ENCODE measurements at regions not wholly inside any gene's neighbourhood (a gene's known extent, or its start where the extent isn't known, plus 50 kb on each side); places are given as distances from the start of the nearest gene placed in this dataset.
"Not testable (repeated sequence)": the region's sequence is repeated elsewhere in the genome, so short reads cannot be mapped to it uniquely, and the experiment has no call there.

GRCh38 chr5:10069637-10070313 lies 179.9 kb downstream of the ATPSCKMT start:
- no peak for DNase-seq

GRCh38 chr5:10065428-10066000 lies 184.2 kb downstream of the ATPSCKMT start:
- DNase-seq: no peak

DNA sequence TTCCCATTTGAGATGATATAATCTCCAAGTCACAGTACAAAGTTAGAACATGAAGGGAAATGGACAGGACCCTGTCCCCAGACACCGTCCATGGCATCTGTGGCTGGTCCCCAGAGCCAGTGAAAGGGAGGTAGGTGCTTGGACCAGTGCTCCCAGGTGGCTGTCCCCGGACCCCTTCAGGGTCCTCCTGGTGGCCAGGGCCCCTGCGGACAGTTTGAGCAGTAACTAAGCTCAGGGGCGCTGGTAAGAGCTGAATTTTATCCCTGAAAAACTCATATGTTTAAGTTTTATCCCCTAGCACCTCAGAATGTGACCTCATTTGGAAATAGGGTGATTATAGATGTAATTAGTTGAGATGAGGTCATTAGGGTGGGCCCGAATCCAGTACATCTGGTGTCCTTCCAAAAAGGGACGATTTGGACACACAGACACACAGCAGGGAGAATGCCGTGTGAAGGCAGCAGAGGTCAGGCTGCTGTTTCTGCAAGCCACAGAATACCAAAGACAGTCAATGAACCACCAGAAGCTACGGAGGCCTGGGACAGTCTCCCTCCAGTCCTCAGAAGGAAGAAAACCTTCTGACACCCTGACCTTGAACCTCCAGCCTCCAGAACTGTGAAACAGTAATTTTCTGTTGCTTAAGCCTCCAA lies 185.0 kb downstream of the ATPSCKMT start:
- DNase-seq: no peak

DNA sequence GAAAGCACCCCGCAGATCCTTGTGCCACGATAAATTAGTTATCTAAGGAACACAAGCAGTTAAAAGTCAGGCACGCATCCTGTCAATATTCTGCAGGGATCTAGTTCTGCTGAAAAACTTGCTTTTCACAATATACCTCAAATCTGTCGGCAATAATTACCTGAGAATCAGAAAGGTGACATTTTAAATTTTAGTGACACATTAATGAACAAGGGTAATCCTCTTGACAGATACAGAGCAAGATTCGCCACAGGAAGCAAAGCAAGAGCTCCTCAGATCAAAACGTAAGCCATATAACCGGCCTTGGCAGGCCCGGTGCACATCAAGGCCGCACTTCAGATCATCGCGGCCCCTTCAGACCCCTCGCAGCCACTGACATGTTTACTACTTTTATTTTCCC lies 185.7 kb downstream of the ATPSCKMT start:
- DNase-seq: no peak

DNA sequence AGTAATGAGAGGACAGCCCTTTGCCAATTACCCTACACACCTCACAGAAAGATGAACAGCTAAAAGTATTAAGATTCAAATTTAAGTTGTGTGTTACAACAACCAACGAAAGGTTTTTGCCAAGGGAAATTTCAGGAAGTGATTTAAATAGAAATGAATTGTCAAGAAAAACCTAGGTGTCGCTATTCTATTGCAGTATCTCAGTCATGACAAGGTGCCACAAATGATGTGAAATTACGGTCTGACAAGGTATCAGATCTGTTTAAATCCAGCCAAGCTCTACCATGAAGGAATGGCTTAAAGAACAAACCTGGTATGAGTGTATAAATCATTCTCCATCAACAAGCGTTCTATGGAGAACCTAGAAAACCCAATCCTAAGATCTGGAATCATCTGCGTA lies 189.7 kb downstream of the ATPSCKMT start:
- DNase-seq: no peak

- DNase-seq: no peak
Observed at GRCh38 chr5:10059556-10059955, 190.1 kb downstream of the ATPSCKMT start.

DNA sequence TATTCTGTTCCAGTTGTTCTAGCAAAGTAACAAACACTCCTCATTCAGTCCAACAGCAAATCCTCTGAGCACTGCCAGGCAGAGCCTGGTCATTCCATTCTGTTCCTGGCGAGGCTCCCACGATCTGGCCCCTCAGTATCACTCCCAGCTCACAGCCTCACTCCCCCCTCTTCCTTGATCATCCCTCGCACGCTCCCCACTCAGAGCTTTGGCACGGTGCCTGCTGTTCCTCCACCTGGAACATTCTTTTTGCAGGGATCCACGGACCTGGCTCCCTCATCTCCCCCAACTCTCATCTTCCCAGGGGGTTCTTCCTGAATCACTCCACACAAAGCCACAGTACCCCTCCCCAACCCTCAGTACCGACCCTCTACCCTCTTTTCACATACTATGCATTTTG lies 192.3 kb downstream of the ATPSCKMT start:
- DNase-seq: no peak

DNA sequence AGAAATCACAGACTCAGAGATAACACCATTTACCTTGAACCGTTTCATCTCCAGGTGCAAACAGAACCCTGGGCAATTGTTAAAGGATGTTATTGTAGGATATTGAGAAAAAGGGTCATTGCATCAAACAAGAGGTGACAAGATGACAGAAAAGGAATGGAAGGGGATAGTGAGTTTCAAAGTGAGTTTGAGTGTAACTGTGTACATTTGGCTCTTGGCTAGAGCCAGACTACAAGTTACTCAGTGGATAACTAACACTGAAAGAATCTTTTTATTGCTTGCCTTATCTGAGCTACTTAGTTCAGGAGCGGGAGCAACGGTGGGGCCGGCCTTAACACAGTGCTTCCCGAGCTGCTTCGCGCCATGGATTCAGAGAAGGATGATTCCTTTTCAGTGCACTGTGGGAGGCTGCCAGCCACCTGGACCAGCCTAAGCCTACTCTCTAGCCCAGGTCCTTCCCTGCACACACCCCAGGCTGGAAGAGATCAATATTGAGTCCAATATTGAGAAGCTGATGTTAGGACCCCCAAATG lies 193.4 kb downstream of the ATPSCKMT start:
- no peak for DNase-seq

GRCh38 chr5:10049858-10050455 lies 199.7 kb downstream of the ATPSCKMT start:
- DNase-seq: no peak

DNA sequence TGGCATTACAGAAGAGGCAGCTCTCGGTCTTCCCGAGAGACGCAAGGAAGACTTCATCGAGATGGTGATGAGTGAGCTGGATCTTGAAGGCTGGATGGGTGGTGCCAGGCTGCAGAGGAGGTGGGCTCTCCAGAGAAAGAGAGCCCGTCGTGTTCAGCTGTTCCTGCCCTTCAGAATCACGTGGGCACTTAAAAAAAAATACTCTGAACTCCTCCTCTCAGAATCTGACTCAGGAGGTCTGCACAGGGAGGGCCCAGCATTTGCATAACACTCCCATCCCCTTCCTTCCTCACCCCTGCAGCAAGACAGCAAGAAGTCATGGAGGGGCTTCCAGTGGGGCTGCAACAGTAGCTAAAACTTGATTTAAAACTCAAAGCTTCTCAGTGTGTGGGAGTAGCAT lies 203.0 kb downstream of the ATPSCKMT start:
- no peak for DNase-seq

- DNase-seq: no peak
Observed at GRCh38 chr5:10045376-10045775, 204.3 kb downstream of the ATPSCKMT start.

GRCh38 chr5:10036136-10036815 lies 213.4 kb downstream of the ATPSCKMT start:
- DNase-seq: no peak

DNA sequence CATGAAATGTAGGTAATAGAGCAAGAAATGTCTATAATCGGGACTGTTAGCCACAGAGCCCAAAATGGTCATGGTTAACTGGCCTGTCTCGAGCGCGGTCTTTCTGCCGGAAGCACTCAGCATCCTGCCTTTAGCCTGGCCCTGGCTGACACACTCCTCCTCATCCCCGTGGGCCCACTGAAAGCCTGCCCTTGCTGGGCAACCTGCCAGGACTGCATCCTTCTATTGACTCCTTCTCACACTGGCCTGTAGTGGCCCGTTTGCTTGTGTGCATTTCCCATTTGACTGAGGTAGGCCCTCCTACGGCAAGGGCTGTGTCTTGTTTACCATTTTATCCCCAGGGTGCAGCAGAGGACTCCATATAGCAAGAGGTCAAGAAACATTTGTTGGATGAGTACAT lies 215.7 kb downstream of the ATPSCKMT start:
- peak; percentile 68 for DNase-seq

GRCh38 chr5:10031817-10032216 lies 217.9 kb downstream of the ATPSCKMT start:
- DNase-seq: no peak

- DNase-seq: no peak
Observed at GRCh38 chr5:10030219-10030831, 219.4 kb downstream of the ATPSCKMT start.

- DNase-seq: no peak
Observed at GRCh38 chr5:10023494-10023893, 226.2 kb downstream of the ATPSCKMT start.

DNA sequence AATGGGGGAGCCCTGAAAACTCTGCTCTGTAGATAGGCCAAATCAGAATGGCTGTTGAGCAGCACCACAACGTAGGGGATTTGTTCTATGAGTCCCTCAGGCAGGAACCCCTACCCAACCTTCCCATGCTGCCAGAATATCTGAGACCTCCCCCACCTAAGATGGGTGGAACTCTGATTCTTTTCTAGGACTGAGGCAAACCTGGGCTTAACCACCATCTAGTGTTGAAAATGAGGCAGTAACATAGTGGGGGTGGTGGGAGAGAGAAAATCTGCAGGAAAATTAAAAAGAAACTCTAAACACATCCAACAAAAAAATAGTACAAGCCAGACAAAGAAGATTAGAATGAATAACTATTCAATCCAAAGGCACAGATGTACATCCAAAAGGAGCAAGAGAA lies 228.4 kb downstream of the ATPSCKMT start:
- no peak for DNase-seq

DNA sequence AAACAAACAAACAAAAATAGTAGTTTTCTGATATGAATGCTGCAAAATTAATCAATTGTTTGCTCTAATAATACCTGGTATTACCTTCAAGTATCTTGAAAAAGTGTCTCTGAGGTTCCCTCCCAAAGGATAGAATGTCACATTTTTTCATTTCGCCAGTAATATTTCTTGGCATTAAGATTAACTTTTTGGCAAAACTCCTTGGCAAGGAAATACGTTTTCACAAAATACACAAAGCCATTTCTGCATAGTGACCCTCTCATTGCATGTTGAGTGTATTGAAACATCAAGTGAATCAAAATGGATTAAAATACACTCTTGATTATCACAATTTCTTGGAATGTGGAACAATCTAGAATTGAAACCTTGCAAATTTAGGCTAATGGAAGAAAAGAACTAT lies 230.5 kb downstream of the ATPSCKMT start:
- no peak for DNase-seq

DNA sequence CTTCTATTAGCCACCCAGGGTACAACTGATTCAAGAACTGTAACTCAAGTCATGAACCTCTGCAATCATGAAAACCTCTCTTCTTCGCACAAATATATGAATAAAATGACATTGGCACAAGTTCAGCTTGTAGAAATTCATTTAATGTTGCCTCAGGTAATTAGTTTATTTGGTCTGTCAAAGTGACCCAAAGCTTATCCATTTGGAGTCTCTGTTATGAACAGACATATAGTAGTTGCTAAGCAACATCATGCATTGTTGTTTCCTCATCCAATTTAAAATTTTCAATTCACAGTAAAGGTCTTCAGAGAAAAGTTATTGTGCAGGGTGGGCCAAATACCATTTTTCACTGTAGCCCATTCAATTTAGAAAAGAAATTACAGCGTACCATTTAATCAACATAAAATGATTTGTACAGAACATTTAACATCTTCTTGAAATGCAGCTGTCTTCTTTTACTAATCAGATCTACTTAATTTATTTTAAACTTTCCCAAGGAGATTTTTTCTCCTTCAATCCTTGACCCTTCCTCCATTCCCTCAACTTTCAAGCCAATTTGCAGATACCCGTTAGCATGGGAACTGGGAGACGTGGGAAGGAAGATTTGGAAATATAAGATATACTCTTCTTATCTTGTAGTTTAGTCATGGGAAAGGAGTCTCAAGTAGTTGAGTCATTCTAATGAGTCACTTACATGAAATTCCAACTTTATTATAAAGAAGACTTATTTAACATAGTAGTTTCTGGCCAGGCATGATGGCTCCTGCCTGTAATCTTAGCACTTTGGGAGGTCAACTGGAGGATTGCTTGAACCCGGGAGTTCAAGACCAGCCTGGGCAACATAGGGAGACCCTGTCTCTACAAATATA lies 231.3 kb downstream of the ATPSCKMT start:
- DNase-seq: no peak

GRCh38 chr5:10017786-10018185 lies 231.9 kb downstream of the ATPSCKMT start:
- DNase-seq: no peak

DNA sequence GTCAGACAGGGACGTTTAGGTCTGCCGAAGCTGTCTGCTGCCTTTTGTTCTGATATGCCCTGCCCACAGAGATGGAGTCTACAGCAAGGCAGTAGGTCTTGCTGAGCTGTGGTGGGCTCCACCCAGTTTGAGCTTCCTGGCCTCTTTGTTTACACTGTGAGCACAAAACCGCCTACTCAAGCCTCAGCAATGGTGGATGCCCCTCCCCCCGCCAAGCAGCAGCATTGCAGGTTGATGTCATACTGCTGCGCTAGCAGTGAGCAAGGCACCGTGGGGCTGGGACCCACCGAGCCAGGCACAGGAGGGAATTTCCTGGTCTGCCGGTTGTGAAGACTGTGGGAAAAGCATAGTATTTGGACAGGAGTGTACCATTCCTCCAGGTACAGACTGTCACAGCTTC lies 233.1 kb downstream of the ATPSCKMT start:
- DNase-seq: not testable (repeated sequence)

GRCh38 chr5:10015681-10016080 lies 234.0 kb downstream of the ATPSCKMT start:
- not testable (repeated sequence) for DNase-seq
